Ishikawa (cell line): ENCODE measurements at regions not wholly inside any gene's neighbourhood (a gene's known extent, or its start where the extent isn't known, plus 50 kb on each side); places are given as distances from the start of the nearest gene placed in this dataset.

Experiments used
- CEBPB ChIP-seq: IDR thresholded peaks from 2 replicates; pipeline ENCODE4 v1.6.1; 2012
- CREB1 ChIP-seq: IDR thresholded peaks from 2 replicates; pipeline ENCODE4 v1.6.1; 2012; ENCODE audit warnings: low read depth
- EGR1 ChIP-seq: IDR thresholded peaks from 2 replicates; pipeline ENCODE4 v1.6.1; 2012
- EP300 ChIP-seq: IDR thresholded peaks from 2 replicates; pipeline ENCODE4 v1.6.1; 2012; ENCODE audit warnings: borderline replicate concordance
- NFIC ChIP-seq: IDR thresholded peaks from 2 replicates; pipeline ENCODE4 v1.6.1; 2012
- REST ChIP-seq: IDR thresholded peaks from 2 replicates; pipeline ENCODE4 v1.6.1; 2012; ENCODE audit warnings: low read depth, mild to moderate bottlenecking
- TEAD4 ChIP-seq: IDR thresholded peaks from 2 replicates; pipeline ENCODE4 v1.6.1; 2012
- USF1 ChIP-seq: IDR thresholded peaks from 2 replicates; pipeline ENCODE4 v1.6.1; 2012
- YY1 ChIP-seq: IDR thresholded peaks from 2 replicates; pipeline ENCODE4 v1.6.1; 2012; ENCODE audit warnings: low read depth
- ZBTB7A ChIP-seq: IDR thresholded peaks from 2 replicates; pipeline ENCODE4 v1.6.1; 2012; ENCODE audit warnings: low read depth

- no peak for TF ChIP-seq ZBTB7A
- no peak for TF ChIP-seq EP300
- no peak for TF ChIP-seq USF1
- TF ChIP-seq YY1 = no peak
- no peak for TF ChIP-seq TEAD4
- no peak for TF ChIP-seq CEBPB
- no peak for TF ChIP-seq EGR1
- no peak for TF ChIP-seq REST
- no peak for TF ChIP-seq CREB1
- TF ChIP-seq NFIC = no peak
Observed at GRCh38 chr1:222257027-222257426, 290.9 kb downstream of the HHIPL2 start.
